ENCODE measurements at regions not wholly inside any gene's neighbourhood (a gene's known extent, or its start where the extent isn't known, plus 50 kb on each side); places are given as distances from the start of the nearest gene placed in this dataset.

DNA sequence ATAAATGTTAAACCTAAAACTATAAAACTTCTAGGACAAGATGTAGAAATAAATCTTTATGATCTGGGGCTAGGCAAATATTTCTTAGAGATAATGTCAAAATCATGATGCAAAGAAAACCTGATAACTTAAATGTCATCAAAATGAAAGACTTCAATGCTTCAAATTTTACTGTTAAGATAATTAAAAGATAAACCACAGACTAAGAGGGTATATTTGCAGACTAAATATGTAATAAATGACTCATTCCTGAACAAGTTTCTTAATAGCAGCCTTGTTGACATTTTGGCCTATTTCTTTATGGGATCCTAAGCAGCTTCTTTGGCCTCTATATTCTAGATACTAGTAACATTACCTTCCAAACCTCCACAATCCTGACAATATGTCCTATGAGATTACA lies 2878.3 kb upstream of the PCDH20 start:
- Histone ChIP-seq H3K27ac (ENCODE audit: insufficient read depth, low read depth, low read length) (no peak overlapping the region), H3K27me3 (ENCODE audit: control insufficient read depth in 2 of 2, insufficient read depth in 2 of 2, low read length in 2 of 2) (no peaks in the 10 kb centered on the region), H4K20me1 (replicated peaks; ENCODE audit: control insufficient read depth, extremely low read depth, insufficient read depth, low read length) (no peaks in the 10 kb centered on the region), H3K9ac (replicated peaks; ENCODE audit: extremely low read depth, insufficient read depth, low read length) (no peak overlapping the region), H3K36me3 (ENCODE audit: control insufficient read depth in 2 of 2, extremely low read depth in 1 of 2, insufficient read depth in 2 of 2, low read length in 2 of 2) (no peaks in the 10 kb centered on the region), H3K79me2 (ENCODE audit: control insufficient read depth, insufficient read depth, low read length) (no peaks in the 10 kb centered on the region), H3K4me2 (ENCODE audit: insufficient read depth, low read length) (no peak overlapping the region), H3K9me1 (replicated peaks; ENCODE audit: control insufficient read depth, extremely low read depth, insufficient read depth, low read length) (no peaks in the 10 kb centered on the region), H2AFZ (ENCODE audit: low read depth, low read length) (no peak overlapping the region), H3K9me3 (replicated peaks; ENCODE audit: control insufficient read depth, insufficient read depth, low read length) (no peaks in the 10 kb centered on the region), H3K4me3 (replicated peaks in 1 of 3; ENCODE audit: insufficient read depth in 1 of 3, low read depth in 1 of 3, low read length in 3 of 3) (no peak overlapping the region), H3K4me1 (ENCODE audit: control insufficient read depth, extremely low read depth, insufficient read depth, low read length) (no peaks in the 10 kb centered on the region)
- ChIA-PET CTCF (no interaction called here), POLR2A (no interaction called here)
- dilution Hi-C loops (cut with MboI; ENCODE audit: extremely low pct_ligation_motif_present, low sequenced_read_pairs) (no loop called here), intact Hi-C loops (cut with micrococcal nuclease) (no loop called here)
- FAIRE-seq (no peak), DNase-seq (ENCODE audit: low read depth, low spot score) (no peak)
- BruUV-seq (replicated peaks) = no TSS peak
- TF ChIP-seq EZH2 (IDR thresholded peaks at IDR 0.05; ENCODE audit: borderline replicate concordance, low read depth, low read length, severe bottlenecking) (no peak), POLR2AphosphoS5 (IDR thresholded peaks at IDR 0.05; ENCODE audit: insufficient read depth, low read depth, low read length) (no peak), MAX (IDR thresholded peaks at IDR 0.05; ENCODE audit: insufficient read depth, insufficient read length) (no peak), MYC (IDR thresholded peaks at IDR 0.05; ENCODE audit: low read depth, low read length) (no peak), JUN (IDR thresholded peaks at IDR 0.05; ENCODE audit: borderline replicate concordance, insufficient read depth, insufficient read length, low read depth) (no peak), POLR2A (IDR thresholded peaks at IDR 0.05; ENCODE audit: low read depth, low read length) (no peak), FOS (IDR thresholded peaks at IDR 0.05; ENCODE audit: borderline replicate concordance, insufficient read depth, low read length) (no peak), GATA2 (IDR thresholded peaks at IDR 0.05; ENCODE audit: insufficient read depth, insufficient read length, low read depth, low read length) (no peak)
- TF ChIP-seq, protein P1, sequence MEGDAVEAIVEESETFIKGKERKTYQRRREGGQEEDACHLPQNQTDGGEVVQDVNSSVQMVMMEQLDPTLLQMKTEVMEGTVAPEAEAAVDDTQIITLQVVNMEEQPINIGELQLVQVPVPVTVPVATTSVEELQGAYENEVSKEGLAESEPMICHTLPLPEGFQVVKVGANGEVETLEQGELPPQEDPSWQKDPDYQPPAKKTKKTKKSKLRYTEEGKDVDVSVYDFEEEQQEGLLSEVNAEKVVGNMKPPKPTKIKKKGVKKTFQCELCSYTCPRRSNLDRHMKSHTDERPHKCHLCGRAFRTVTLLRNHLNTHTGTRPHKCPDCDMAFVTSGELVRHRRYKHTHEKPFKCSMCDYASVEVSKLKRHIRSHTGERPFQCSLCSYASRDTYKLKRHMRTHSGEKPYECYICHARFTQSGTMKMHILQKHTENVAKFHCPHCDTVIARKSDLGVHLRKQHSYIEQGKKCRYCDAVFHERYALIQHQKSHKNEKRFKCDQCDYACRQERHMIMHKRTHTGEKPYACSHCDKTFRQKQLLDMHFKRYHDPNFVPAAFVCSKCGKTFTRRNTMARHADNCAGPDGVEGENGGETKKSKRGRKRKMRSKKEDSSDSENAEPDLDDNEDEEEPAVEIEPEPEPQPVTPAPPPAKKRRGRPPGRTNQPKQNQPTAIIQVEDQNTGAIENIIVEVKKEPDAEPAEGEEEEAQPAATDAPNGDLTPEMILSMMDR (IDR thresholded peaks at IDR 0.05; ENCODE audit: extremely low read depth in 1 of 2, insufficient read depth in 1 of 2, low read depth in 1 of 2, low read length in 2 of 2) = no peak

Data from endothelial cell of umbilical vein (primary cell).